ENCODE measurements at regions not wholly inside any gene's neighbourhood (a gene's known extent, or its start where the extent isn't known, plus 50 kb on each side); places are given as distances from the start of the nearest gene placed in this dataset.

- in situ Hi-C loops (cut with HindIII; ENCODE audit: low pct_unique_long_range_greater_than_20kb, low sequenced_read_pairs), result no loop called here
- no peak for DNase-seq (ENCODE audit: low read depth, low spot score)
These were observed 258.5 kb downstream of the OMA1 start for GRCh38 chr1:58287894-58288623.

GRCh38 chr1:58284225-58284510 is 262.4 kb downstream of the OMA1 start:
- no peak for DNase-seq (ENCODE audit: low read depth, low spot score)
- in situ Hi-C loops (cut with HindIII; ENCODE audit: low pct_unique_long_range_greater_than_20kb, low sequenced_read_pairs), result no loop called here

GRCh38 chr1:58283388-58284224 is 262.9 kb downstream of the OMA1 start:
- no peak for DNase-seq (ENCODE audit: low read depth, low spot score)

GRCh38 chr1:58282623-58283387 is 263.7 kb downstream of the OMA1 start:
- DNase-seq (ENCODE audit: low read depth, low spot score), result no peak
- in situ Hi-C loops (cut with HindIII; ENCODE audit: low pct_unique_long_range_greater_than_20kb, low sequenced_read_pairs), result no loop called here

More at GRCh38 chr1:58283388-58284224, 262.9 kb downstream of the OMA1 start:
- in situ Hi-C loops (cut with HindIII; ENCODE audit: low pct_unique_long_range_greater_than_20kb, low sequenced_read_pairs), result no loop called here

- DNase-seq (ENCODE audit: low read depth, low spot score), result no peak
- in situ Hi-C loops (cut with HindIII; ENCODE audit: low pct_unique_long_range_greater_than_20kb, low sequenced_read_pairs), result no loop called here
These were observed 280.3 kb downstream of the OMA1 start for GRCh38 chr1:58266242-58266641.

- no peak for DNase-seq (ENCODE audit: low read depth, low spot score)
- in situ Hi-C loops (cut with HindIII; ENCODE audit: low pct_unique_long_range_greater_than_20kb, low sequenced_read_pairs), result no loop called here
These were observed 282.1 kb downstream of the OMA1 start for GRCh38 chr1:58264462-58264861.

- DNase-seq (ENCODE audit: low read depth, low spot score), result no peak
- in situ Hi-C loops (cut with HindIII; ENCODE audit: low pct_unique_long_range_greater_than_20kb, low sequenced_read_pairs), result no loop called here
These were observed 283.8 kb downstream of the OMA1 start for GRCh38 chr1:58262702-58263101.

- DNase-seq (ENCODE audit: low read depth, low spot score), result no peak
- in situ Hi-C loops (cut with HindIII; ENCODE audit: low pct_unique_long_range_greater_than_20kb, low sequenced_read_pairs), result no loop called here
These were observed 288.4 kb downstream of the OMA1 start for GRCh38 chr1:58258082-58258481.

- no peak for DNase-seq (ENCODE audit: low read depth, low spot score)
- in situ Hi-C loops (cut with HindIII; ENCODE audit: low pct_unique_long_range_greater_than_20kb, low sequenced_read_pairs), result no loop called here
These were observed 289.5 kb downstream of the OMA1 start for GRCh38 chr1:58257003-58257402.

GRCh38 chr1:58256546-58256945 is 290.0 kb downstream of the OMA1 start:
- in situ Hi-C loops (cut with HindIII; ENCODE audit: low pct_unique_long_range_greater_than_20kb, low sequenced_read_pairs), result no loop called here
- DNase-seq (ENCODE audit: low read depth, low spot score), result no peak

- DNase-seq (ENCODE audit: low read depth, low spot score), result no peak
- in situ Hi-C loops (cut with HindIII; ENCODE audit: low pct_unique_long_range_greater_than_20kb, low sequenced_read_pairs), result no loop called here
These were observed 290.5 kb downstream of the OMA1 start for GRCh38 chr1:58256041-58256440.

GRCh38 chr1:58255192-58255591 is 291.3 kb downstream of the OMA1 start:
- no peak for DNase-seq (ENCODE audit: low read depth, low spot score)
- in situ Hi-C loops (cut with HindIII; ENCODE audit: low pct_unique_long_range_greater_than_20kb, low sequenced_read_pairs), result no loop called here

- peak; percentile 59 for DNase-seq (ENCODE audit: low read depth, low spot score)
- in situ Hi-C loops (cut with HindIII; ENCODE audit: low pct_unique_long_range_greater_than_20kb, low sequenced_read_pairs), result no loop called here
These were observed 295.0 kb downstream of the OMA1 start for GRCh38 chr1:58251430-58252073.

- no peak for DNase-seq (ENCODE audit: low read depth, low spot score)
- in situ Hi-C loops (cut with HindIII; ENCODE audit: low pct_unique_long_range_greater_than_20kb, low sequenced_read_pairs), result no loop called here
These were observed 296.0 kb downstream of the OMA1 start for GRCh38 chr1:58250587-58250948.

GRCh38 chr1:58249737-58250586 is 296.6 kb downstream of the OMA1 start:
- in situ Hi-C loops (cut with HindIII; ENCODE audit: low pct_unique_long_range_greater_than_20kb, low sequenced_read_pairs), result no loop called here
- DNase-seq (ENCODE audit: low read depth, low spot score), result peak; percentile 5

GRCh38 chr1:58249388-58249736 is 297.2 kb downstream of the OMA1 start:
- in situ Hi-C loops (cut with HindIII; ENCODE audit: low pct_unique_long_range_greater_than_20kb, low sequenced_read_pairs), result no loop called here
- DNase-seq (ENCODE audit: low read depth, low spot score), result no peak

- DNase-seq (ENCODE audit: low read depth, low spot score), result no peak
- in situ Hi-C loops (cut with HindIII; ENCODE audit: low pct_unique_long_range_greater_than_20kb, low sequenced_read_pairs), result no loop called here
These were observed 297.7 kb downstream of the OMA1 start for GRCh38 chr1:58248791-58249190.
